ENCODE measurements at regions not wholly inside any gene's neighbourhood (a gene's known extent, or its start where the extent isn't known, plus 50 kb on each side); places are given as distances from the start of the nearest gene placed in this dataset.

DNA sequence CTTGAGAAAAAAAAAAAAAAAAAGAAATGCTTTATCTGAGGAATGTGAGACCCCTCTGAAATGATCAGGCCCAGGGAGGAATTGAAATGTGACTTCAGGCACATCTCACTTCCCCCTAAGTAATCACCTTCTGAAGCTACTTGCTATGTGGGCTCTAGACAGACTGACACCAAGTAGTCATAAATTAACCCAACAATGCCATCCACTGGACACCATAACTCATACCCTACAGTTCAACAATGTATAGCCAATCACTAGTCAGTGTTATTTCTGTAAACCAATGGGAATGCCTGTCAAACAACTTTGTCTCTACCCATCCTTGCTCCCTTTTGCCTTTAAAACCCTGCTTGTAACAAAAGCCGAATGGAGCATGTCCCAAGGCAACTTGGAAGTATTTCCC lies 182.7 kb upstream of the TMPO start (continued):
- TF ChIP-seq PAX8 (IDR thresholded peaks at IDR 0.05) (no peak), CHD2 (IDR thresholded peaks at IDR 0.05; ENCODE audit: borderline replicate concordance, low read depth, low read length) (no peak), RCOR1 (conservative IDR thresholded peaks at IDR 0.05; ENCODE audit: low read depth, low read length) (no peak), ZNF384 (IDR thresholded peaks at IDR 0.05; ENCODE audit: borderline replicate concordance, low read depth, low read length) (no peak), MEF2B (IDR thresholded peaks at IDR 0.05; ENCODE audit: partially characterized antibody, poor library complexity, severe bottlenecking) (no peak), PAX5 (IDR thresholded peaks at IDR 0.05; ENCODE audit: borderline replicate concordance, low read depth, low read length) (no peak), SMC3 (IDR thresholded peaks at IDR 0.05; ENCODE audit: borderline replicate concordance, low read length) (peak; percentile 43; the same call in 1 of the 2 replicates), TCF7 (IDR thresholded peaks at IDR 0.05; ENCODE audit: borderline replicate concordance) (no peak), RELA (IDR thresholded peaks at IDR 0.05; ENCODE audit: borderline replicate concordance, partially characterized antibody) (no peak), IKZF1 (conservative IDR thresholded peaks at IDR 0.05) (peak; percentile 29; the same call in 1 of the 2 replicates), HDAC6 (IDR thresholded peaks at IDR 0.05; ENCODE audit: unreplicated experiment) (no peak), FOS (IDR thresholded peaks at IDR 0.05; ENCODE audit: borderline replicate concordance, extremely low read depth, insufficient read length) (no peak), STAT1 (conservative IDR thresholded peaks at IDR 0.05) (no peak), PML (IDR thresholded peaks at IDR 0.05; ENCODE audit: low read length) (no peak), FOXK2 (IDR thresholded peaks at IDR 0.05) (no peak), TAF1 (IDR thresholded peaks at IDR 0.05; ENCODE audit: borderline replicate concordance, low read depth, low read length) (no peak)
- TF ChIP-seq, protein P1, sequence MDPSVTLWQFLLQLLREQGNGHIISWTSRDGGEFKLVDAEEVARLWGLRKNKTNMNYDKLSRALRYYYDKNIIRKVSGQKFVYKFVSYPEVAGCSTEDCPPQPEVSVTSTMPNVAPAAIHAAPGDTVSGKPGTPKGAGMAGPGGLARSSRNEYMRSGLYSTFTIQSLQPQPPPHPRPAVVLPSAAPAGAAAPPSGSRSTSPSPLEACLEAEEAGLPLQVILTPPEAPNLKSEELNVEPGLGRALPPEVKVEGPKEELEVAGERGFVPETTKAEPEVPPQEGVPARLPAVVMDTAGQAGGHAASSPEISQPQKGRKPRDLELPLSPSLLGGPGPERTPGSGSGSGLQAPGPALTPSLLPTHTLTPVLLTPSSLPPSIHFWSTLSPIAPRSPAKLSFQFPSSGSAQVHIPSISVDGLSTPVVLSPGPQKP (IDR thresholded peaks at IDR 0.05; ENCODE audit: low read depth, low read length): no peak
- TF ChIP-seq, protein P2, sequence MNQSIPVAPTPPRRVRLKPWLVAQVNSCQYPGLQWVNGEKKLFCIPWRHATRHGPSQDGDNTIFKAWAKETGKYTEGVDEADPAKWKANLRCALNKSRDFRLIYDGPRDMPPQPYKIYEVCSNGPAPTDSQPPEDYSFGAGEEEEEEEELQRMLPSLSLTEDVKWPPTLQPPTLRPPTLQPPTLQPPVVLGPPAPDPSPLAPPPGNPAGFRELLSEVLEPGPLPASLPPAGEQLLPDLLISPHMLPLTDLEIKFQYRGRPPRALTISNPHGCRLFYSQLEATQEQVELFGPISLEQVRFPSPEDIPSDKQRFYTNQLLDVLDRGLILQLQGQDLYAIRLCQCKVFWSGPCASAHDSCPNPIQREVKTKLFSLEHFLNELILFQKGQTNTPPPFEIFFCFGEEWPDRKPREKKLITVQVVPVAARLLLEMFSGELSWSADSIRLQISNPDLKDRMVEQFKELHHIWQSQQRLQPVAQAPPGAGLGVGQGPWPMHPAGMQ (IDR thresholded peaks at IDR 0.05; ENCODE audit: borderline replicate concordance): no peak
- TF ChIP-seq, protein P3, sequence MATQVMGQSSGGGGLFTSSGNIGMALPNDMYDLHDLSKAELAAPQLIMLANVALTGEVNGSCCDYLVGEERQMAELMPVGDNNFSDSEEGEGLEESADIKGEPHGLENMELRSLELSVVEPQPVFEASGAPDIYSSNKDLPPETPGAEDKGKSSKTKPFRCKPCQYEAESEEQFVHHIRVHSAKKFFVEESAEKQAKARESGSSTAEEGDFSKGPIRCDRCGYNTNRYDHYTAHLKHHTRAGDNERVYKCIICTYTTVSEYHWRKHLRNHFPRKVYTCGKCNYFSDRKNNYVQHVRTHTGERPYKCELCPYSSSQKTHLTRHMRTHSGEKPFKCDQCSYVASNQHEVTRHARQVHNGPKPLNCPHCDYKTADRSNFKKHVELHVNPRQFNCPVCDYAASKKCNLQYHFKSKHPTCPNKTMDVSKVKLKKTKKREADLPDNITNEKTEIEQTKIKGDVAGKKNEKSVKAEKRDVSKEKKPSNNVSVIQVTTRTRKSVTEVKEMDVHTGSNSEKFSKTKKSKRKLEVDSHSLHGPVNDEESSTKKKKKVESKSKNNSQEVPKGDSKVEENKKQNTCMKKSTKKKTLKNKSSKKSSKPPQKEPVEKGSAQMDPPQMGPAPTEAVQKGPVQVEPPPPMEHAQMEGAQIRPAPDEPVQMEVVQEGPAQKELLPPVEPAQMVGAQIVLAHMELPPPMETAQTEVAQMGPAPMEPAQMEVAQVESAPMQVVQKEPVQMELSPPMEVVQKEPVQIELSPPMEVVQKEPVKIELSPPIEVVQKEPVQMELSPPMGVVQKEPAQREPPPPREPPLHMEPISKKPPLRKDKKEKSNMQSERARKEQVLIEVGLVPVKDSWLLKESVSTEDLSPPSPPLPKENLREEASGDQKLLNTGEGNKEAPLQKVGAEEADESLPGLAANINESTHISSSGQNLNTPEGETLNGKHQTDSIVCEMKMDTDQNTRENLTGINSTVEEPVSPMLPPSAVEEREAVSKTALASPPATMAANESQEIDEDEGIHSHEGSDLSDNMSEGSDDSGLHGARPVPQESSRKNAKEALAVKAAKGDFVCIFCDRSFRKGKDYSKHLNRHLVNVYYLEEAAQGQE (IDR thresholded peaks at IDR 0.05; ENCODE audit: low read depth, low read length): no peak
- TF ChIP-seq, protein P4, sequence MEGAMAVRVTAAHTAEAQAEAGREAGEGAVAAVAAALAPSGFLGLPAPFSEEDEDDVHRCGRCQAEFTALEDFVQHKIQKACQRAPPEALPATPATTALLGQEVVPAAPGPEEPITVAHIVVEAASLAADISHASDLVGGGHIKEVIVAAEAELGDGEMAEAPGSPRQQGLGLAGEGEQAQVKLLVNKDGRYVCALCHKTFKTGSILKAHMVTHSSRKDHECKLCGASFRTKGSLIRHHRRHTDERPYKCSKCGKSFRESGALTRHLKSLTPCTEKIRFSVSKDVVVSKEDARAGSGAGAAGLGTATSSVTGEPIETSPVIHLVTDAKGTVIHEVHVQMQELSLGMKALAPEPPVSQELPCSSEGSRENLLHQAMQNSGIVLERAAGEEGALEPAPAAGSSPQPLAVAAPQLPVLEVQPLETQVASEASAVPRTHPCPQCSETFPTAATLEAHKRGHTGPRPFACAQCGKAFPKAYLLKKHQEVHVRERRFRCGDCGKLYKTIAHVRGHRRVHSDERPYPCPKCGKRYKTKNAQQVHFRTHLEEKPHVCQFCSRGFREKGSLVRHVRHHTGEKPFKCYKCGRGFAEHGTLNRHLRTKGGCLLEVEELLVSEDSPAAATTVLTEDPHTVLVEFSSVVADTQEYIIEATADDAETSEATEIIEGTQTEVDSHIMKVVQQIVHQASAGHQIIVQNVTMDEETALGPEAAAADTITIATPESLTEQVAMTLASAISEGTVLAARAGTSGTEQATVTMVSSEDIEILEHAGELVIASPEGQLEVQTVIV (IDR thresholded peaks at IDR 0.05; ENCODE audit: borderline replicate concordance, partially characterized antibody): no peak
